Progenitor cell of endocrine pancreas (in vitro differentiated cells): ENCODE measurements at regions not wholly inside any gene's neighbourhood (a gene's known extent, or its start where the extent isn't known, plus 50 kb on each side); places are given as distances from the start of the nearest gene placed in this dataset.

ENCODE experiments used
- DNase-seq: peaks from one replicate; pipeline ENCODE4 v3.0.0; 2021; ENCODE audit warnings: low spot score; ENCODE audit not compliant: unreplicated experiment
- H3K27ac Mint-ChIP-seq: 2 replicates; pipeline ENCODE4 v1.8.0; 2021; ENCODE audit warnings: mild to moderate bottlenecking, moderate library complexity, mixed read lengths
- H3K27me3 Mint-ChIP-seq: 2 replicates; pipeline ENCODE4 v1.8.0; 2021; ENCODE audit warnings: mixed read lengths
- H3K36me3 Mint-ChIP-seq: 2 replicates; pipeline ENCODE4 v1.8.0; 2022; ENCODE audit warnings: mixed read lengths; ENCODE audit not compliant: insufficient read depth
- H3K4me1 Mint-ChIP-seq: 2 replicates; pipeline ENCODE4 v1.8.0; 2021; ENCODE audit warnings: low read depth, mixed read lengths
- H3K4me3 Mint-ChIP-seq: 2 replicates; pipeline ENCODE4 v1.8.0; 2021; ENCODE audit warnings: low read depth, mild to moderate bottlenecking, moderate library complexity, mixed read lengths
- H3K9me3 Mint-ChIP-seq: 2 replicates; pipeline ENCODE4 v1.8.0; 2021; ENCODE audit warnings: low read depth, mixed read lengths
- TF ChIP-seq, protein P1 (sequence below): fragments of 200-600 bp; sonication (generic); IDR thresholded peaks from one replicate; pipeline ENCODE4 v1.5.0; 2021; ENCODE audit warnings: antibody characterized with exemption, mild to moderate bottlenecking; ENCODE audit not compliant: unreplicated experiment

DNA sequence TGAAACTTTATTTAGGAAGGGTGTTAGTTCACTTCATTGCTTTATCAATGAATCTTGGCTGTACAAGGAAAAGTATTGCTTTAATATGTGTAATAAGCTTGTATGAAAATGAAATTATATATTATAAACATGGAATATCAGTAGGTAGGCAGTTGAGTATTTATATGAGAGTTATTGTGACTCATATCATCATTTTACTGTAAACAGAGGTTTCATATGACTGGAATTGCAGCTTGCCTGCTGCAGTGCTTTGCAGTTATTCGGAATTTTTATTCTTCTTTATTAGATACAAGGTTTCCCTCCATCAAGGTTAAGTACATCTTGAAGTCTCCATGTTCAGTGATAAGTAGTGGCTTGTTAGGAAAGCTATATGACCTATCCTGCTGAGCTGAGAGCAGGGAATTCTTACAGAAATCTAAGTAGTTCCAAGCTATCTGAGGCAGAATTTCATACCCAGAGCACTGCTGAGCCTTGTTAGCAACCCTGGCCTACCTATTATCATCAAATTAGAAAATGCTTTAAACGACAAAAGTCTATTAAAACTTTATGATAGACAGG lies 111.2 kb downstream of the MGST1 start:
- Mint-ChIP-seq H3K9me3 (no peaks in the 10 kb centered on the region), H3K4me1 (no peaks in the 10 kb centered on the region), H3K27me3 (no peaks in the 10 kb centered on the region), H3K36me3 (no peaks in the 10 kb centered on the region), H3K4me3 (no peak overlapping the region), H3K27ac (no peak overlapping the region)
- DNase-seq, result no peak
- TF ChIP-seq, protein P1, sequence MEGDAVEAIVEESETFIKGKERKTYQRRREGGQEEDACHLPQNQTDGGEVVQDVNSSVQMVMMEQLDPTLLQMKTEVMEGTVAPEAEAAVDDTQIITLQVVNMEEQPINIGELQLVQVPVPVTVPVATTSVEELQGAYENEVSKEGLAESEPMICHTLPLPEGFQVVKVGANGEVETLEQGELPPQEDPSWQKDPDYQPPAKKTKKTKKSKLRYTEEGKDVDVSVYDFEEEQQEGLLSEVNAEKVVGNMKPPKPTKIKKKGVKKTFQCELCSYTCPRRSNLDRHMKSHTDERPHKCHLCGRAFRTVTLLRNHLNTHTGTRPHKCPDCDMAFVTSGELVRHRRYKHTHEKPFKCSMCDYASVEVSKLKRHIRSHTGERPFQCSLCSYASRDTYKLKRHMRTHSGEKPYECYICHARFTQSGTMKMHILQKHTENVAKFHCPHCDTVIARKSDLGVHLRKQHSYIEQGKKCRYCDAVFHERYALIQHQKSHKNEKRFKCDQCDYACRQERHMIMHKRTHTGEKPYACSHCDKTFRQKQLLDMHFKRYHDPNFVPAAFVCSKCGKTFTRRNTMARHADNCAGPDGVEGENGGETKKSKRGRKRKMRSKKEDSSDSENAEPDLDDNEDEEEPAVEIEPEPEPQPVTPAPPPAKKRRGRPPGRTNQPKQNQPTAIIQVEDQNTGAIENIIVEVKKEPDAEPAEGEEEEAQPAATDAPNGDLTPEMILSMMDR, result no peak

DNA sequence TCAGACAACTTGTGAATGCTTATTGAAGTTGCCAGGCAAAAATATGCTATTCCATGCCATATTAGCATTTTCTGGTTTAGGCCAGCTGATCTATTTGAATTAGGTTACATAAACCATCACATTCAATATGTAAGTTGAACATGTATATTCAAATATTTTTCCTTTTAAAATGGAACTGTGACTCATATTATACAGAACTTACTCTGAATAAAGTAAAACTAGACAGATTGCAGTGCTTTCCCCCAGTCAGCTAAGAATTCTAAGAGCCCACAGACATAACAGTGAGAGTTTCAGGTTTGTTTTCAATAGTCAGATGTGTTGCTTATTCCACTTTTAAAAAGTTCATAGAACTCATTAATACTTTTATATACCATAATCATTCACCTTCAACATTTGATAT lies 119.8 kb downstream of the MGST1 start:
- H3K9me3 Mint-ChIP-seq, result no peaks in the 10 kb centered on the region
- no peaks in the 10 kb centered on the region for H3K27me3 Mint-ChIP-seq
- TF ChIP-seq, protein P1, result no peak
- H3K4me1 Mint-ChIP-seq, result peaks cover 2% of the 10 kb centered on the region
- no peak overlapping the region for H3K4me3 Mint-ChIP-seq
- H3K27ac Mint-ChIP-seq, result no peak overlapping the region
- no peaks in the 10 kb centered on the region for H3K36me3 Mint-ChIP-seq
- DNase-seq, result no peak

DNA sequence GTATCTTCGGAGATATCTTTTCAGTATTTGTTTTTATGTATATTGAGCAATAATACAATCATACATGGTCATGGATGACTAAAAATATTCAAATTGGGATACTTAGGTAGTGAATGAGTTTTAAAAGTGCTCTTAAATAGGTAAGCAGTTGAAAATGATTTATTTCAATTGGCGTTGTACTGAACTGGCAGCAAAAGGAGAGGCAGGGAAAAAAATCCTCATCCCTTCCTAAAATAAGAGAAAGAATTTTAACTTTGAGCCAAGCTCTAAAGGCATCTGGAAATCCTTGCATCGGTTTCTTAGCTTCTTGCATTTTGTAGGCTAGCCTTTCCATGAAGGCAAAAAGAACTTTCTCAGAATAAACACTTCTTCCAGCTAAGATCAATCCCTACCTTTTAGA lies 125.2 kb downstream of the MGST1 start:
- Mint-ChIP-seq H3K4me1 (peaks cover 5% of the 10 kb centered on the region), H3K4me3 (no peak overlapping the region), H3K27ac (no peak overlapping the region), H3K36me3 (no peaks in the 10 kb centered on the region), H3K9me3 (no peaks in the 10 kb centered on the region), H3K27me3 (no peaks in the 10 kb centered on the region)
- TF ChIP-seq, protein P1, result no peak
- DNase-seq, result no peak

DNA sequence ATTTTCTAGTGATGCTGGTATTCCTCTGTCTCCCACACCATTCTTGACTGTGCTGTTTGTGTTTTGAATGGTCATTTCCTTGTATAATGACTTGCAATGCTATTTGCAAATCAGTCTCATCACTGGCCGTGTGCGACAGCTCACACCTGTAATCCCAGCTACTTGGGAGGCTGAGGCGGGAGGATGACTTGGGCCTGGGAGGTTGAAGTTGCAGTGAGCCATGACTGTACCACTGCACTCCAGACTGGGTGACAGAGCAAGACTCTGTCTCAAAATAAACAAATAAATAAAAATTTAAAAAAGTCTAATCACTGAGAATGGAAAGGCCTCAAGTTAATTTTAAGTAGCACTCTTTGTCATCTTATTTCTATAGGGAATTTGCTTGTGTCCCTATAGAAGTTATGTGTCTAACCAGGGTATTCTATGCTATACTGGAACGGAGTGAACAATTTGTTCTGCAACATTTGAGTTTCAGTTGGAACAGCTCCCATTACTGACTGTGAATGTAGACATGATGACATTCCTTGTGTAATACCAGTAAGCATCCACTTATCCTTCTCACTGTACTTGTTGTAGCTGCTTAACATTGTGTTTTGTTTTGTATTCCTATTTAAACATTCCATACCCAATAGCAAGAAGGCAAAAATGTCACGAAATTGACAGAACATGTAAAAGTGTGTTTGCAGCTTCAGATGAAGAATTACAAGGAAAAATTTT lies 126.3 kb downstream of the MGST1 start:
- Mint-ChIP-seq H3K27ac (no peak overlapping the region), H3K27me3 (no peaks in the 10 kb centered on the region), H3K4me1 (peaks cover 5% of the 10 kb centered on the region), H3K36me3 (no peaks in the 10 kb centered on the region), H3K4me3 (no peak overlapping the region), H3K9me3 (no peaks in the 10 kb centered on the region)
- DNase-seq, result no peak
- TF ChIP-seq, protein P1, result no peak

DNA sequence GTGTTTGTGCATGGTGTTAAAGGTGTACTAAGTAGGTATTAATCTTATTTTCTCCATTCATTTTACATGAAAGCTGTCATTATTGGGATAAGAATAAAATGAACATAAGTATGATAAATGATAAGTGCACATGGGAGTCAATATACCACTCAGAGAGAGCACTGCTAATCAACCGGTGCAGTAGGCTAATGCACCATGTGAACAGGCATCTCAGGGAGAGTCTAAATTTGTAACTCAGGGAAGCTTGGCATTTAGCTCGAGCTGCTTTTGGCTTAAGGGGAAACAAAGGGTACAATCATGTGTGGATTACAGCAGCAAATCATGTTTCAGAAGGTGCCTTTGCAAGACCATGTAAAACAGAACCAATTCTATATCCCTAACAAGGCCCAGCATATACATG lies 127.4 kb downstream of the MGST1 start:
- no peak overlapping the region for H3K27ac Mint-ChIP-seq
- DNase-seq, result no peak
- no peaks in the 10 kb centered on the region for H3K36me3 Mint-ChIP-seq
- H3K9me3 Mint-ChIP-seq, result no peaks in the 10 kb centered on the region
- TF ChIP-seq, protein P1, result no peak
- no peak overlapping the region for H3K4me3 Mint-ChIP-seq
- peaks cover 5% of the 10 kb centered on the region for H3K4me1 Mint-ChIP-seq
- H3K27me3 Mint-ChIP-seq, result no peaks in the 10 kb centered on the region
